IMR-90 (cell line): ENCODE measurements at regions not wholly inside any gene's neighbourhood (a gene's known extent, or its start where the extent isn't known, plus 50 kb on each side); places are given as distances from the start of the nearest gene placed in this dataset.
"Not testable (repeated sequence)": the region's sequence is repeated elsewhere in the genome, so short reads cannot be mapped to it uniquely, and the experiment has no call there.

Experiments
- ATAC-seq: fragments of 200-7000 bp; cut with Tn5 transposase; 2 replicates; pipeline ENCODE4 v1.9.1; 2020; ENCODE audit warnings: low read depth, mild to moderate bottlenecking, moderate library complexity
- BruUV-seq: library from RNA; stranded (reverse); fragments of 400-500 nt; replicated peaks from 2 replicates; lab custom pipeline; 2021; lab: Mats Ljungman, UMichigan
- CTCF ChIA-PET: fragments of 300-600 bp; formaldehyde crosslinking; extraction: SDS; loops from one replicate; lab custom pipeline; 2021; ENCODE audit warnings: antibody characterized with exemption; lab: Yijun Ruan, JAX
- POLR2A ChIA-PET: fragments of 300-600 bp; sonication (Branson Sonifier 250); formaldehyde crosslinking; loops from one replicate; lab custom pipeline; 2022; ENCODE audit warnings: antibody characterized with exemption; ENCODE audit not compliant: unreplicated experiment; lab: Charles Lee
- DNase-seq: peaks from one replicate; pipeline ENCODE4 v3.0.0; 2013
- H2AFZ ChIP-seq: replicated peaks from 2 replicates; pipeline ENCODE3; 2013; ENCODE audit warnings: low read length, mild to moderate bottlenecking; ENCODE audit not compliant: poor library complexity
- H2AK5ac ChIP-seq: 2 replicates; pipeline ENCODE4 v1.6.1; 2013; ENCODE audit warnings: low read depth, low read length, inconsistent platforms
- H2AK9ac ChIP-seq: replicated peaks from 2 replicates; pipeline ENCODE3; 2013; ENCODE audit warnings: mild to moderate bottlenecking, low read depth, low read length, moderate library complexity; ENCODE audit not compliant: poor library complexity
- H2BK120ac ChIP-seq: 2 replicates; pipeline ENCODE4 v1.6.1; 2013; ENCODE audit warnings: low read depth, low read length, inconsistent platforms
- H2BK15ac ChIP-seq: 3 replicates; pipeline ENCODE4 v1.6.1; 2013; ENCODE audit warnings: low read depth, low read length, inconsistent platforms
- H2BK20ac ChIP-seq: 2 replicates; pipeline ENCODE4 v1.6.1; 2013; ENCODE audit warnings: low read depth, mild to moderate bottlenecking, inconsistent platforms, low read length, moderate library complexity
- H2BK5ac ChIP-seq: 2 replicates; pipeline ENCODE4 v1.6.1; 2013; ENCODE audit warnings: mild to moderate bottlenecking, low read depth, low read length, inconsistent platforms; ENCODE audit not compliant: poor library complexity, severe bottlenecking
- H3K14ac ChIP-seq: replicated peaks from 2 replicates; pipeline ENCODE4 v1.6.1; 2013; ENCODE audit warnings: low read depth, low read length, inconsistent platforms
- H3K18ac ChIP-seq: 2 replicates; pipeline ENCODE4 v1.6.1; 2013; ENCODE audit warnings: low read depth, low read length, control low read depth
- H3K23ac ChIP-seq: 2 replicates; pipeline ENCODE4 v1.6.1; 2013; ENCODE audit warnings: low read depth, low read length, inconsistent platforms
- H3K27ac ChIP-seq: 2 replicates; pipeline ENCODE4 v1.5.1; 2013; ENCODE audit warnings: mild to moderate bottlenecking, control low read depth, low read length; ENCODE audit not compliant: insufficient read depth
- H3K27me3 ChIP-seq: 2 replicates; pipeline ENCODE4 v1.6.1; 2013; ENCODE audit warnings: low read length; ENCODE audit not compliant: control insufficient read depth, insufficient read depth
- H3K36me3 ChIP-seq: 2 replicates; pipeline ENCODE4 v1.6.1; 2013; ENCODE audit warnings: low read length, mixed read lengths; ENCODE audit not compliant: control insufficient read depth, insufficient read depth
- H3K4ac ChIP-seq: 2 replicates; pipeline ENCODE4 v1.6.1; 2013; ENCODE audit warnings: low read depth, low read length, inconsistent platforms
- H3K4me1 ChIP-seq: 2 replicates; pipeline ENCODE4 v1.6.1; 2013; ENCODE audit warnings: low read length, mixed read lengths; ENCODE audit not compliant: control insufficient read depth, insufficient read depth
- H3K4me2 ChIP-seq: 2 replicates; pipeline ENCODE4 v1.6.1; 2013; ENCODE audit warnings: low read depth, mild to moderate bottlenecking, control low read depth, low read length, moderate library complexity
- H3K4me3 ChIP-seq: 2 replicates; pipeline ENCODE4 v1.5.1; 2013; ENCODE audit warnings: low read depth, mild to moderate bottlenecking, control low read depth, low read length, moderate library complexity; ENCODE audit not compliant: insufficient read depth
- H3K56ac ChIP-seq: 2 replicates; pipeline ENCODE4 v1.6.1; 2013; ENCODE audit warnings: low read length, inconsistent platforms; ENCODE audit not compliant: insufficient read depth; ENCODE audit errors: extremely low read depth
- H3K79me1 ChIP-seq, 2 experiments: 2 replicates each; pipeline ENCODE4 v1.6.1; 2013; ENCODE audit warnings: low read length in 2 of 2, inconsistent platforms in 1 of 2, low read depth in 1 of 2
- H3K9ac ChIP-seq: 2 replicates; pipeline ENCODE4 v1.6.1; 2013; ENCODE audit warnings: low read depth, low read length, control low read depth
- H3K9me1 ChIP-seq: 2 replicates; pipeline ENCODE4 v1.6.1; 2013; ENCODE audit warnings: low read length, inconsistent platforms; ENCODE audit not compliant: insufficient read depth
- H3K9me3 ChIP-seq: 2 replicates; pipeline ENCODE4 v1.6.1; 2013; ENCODE audit warnings: low read length; ENCODE audit not compliant: control insufficient read depth, insufficient read depth
- H4K20me1 ChIP-seq: 2 replicates; pipeline ENCODE4 v1.6.1; 2013; ENCODE audit warnings: low read length, inconsistent platforms; ENCODE audit not compliant: insufficient read depth
- H4K5ac ChIP-seq: 2 replicates; pipeline ENCODE4 v1.6.1; 2013; ENCODE audit warnings: mild to moderate bottlenecking, low read depth, low read length, control low read depth
- H4K8ac ChIP-seq, 2 experiments: 2 replicates each; pipeline ENCODE4 v1.6.1; 2013; ENCODE audit warnings: low read depth in 2 of 2, low read length in 2 of 2, control low read depth in 1 of 2, inconsistent platforms in 1 of 2
- H4K91ac ChIP-seq: 2 replicates; pipeline ENCODE4 v1.6.1; 2013; ENCODE audit warnings: low read depth, low read length, inconsistent platforms; ENCODE audit not compliant: insufficient read depth
- WGBS, 2 experiments: methylation state at CpG; one replicate each; pipeline versions ENCODE4 v1.1.5 to v1.1.7; 2013; ENCODE audit warnings: missing lambda C conversion rate in 2 of 2; ENCODE audit not compliant: insufficient read length in 1 of 2; ENCODE audit errors: extremely low coverage in 2 of 2; 5-methylcytosine and 5-hydroxymethylcytosine counted together
- dilution Hi-C: fragments of 300-500 bp; cut with HindIII; formaldehyde crosslinking; loops from one replicate; pipeline ENCODE4 v1.14.3; 2018; ENCODE audit warnings: low sequenced_read_pairs; ENCODE audit not compliant: unreplicated experiment
- in situ Hi-C: fragments of 300-500 bp; cut with MboI; formaldehyde crosslinking; loops from 3 replicates; pipeline ENCODE4 v1.14.3; 2019; ENCODE audit warnings: low sequenced_read_pairs, inconsistent platforms, mixed read lengths
- intact Hi-C: fragments of 100-400 bp; cut with micrococcal nuclease; formaldehyde crosslinking; loops from 2 replicates; pipeline ENCODE4 v1.10.0; 2022

DNA sequence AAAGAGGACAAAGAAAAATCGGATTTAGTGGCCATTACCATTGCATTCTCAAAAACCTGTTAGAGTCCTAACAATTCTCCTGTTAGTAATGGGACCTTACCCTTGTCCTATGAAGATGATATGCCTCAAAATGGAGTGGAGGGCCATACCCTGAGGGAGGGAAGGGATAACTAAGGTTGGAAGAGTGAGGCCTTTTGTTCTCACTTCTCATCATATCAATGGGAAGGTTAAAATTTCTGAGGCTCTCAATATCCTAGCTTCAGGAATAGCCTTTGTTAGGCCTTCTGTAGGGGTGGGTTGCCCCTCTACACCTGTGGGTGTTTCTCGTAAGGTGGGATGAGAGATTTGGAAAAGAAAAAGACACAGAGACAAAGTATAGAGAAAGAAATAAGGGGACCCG lies 109.4 kb upstream of the SGIP1 start:
- H2AFZ ChIP-seq, BruUV-seq, H3K79me1 ChIP-seq, H2BK120ac ChIP-seq, H2BK15ac ChIP-seq, H4K20me1 ChIP-seq, dilution Hi-C loops, H4K5ac ChIP-seq, H3K23ac ChIP-seq, H3K4ac ChIP-seq, H3K27me3 ChIP-seq, H3K56ac ChIP-seq, H3K4me2 ChIP-seq, H2AK9ac ChIP-seq, H3K27ac ChIP-seq, H2AK5ac ChIP-seq, H3K4me1 ChIP-seq, intact Hi-C loops, H2BK20ac ChIP-seq, H3K9me1 ChIP-seq, H2BK5ac ChIP-seq, CTCF ChIA-PET, ATAC-seq, H3K9me3 ChIP-seq, H4K8ac ChIP-seq, DNase-seq, H3K4me3 ChIP-seq, in situ Hi-C loops, H3K18ac ChIP-seq, H3K36me3 ChIP-seq, H4K91ac ChIP-seq, H3K14ac ChIP-seq, POLR2A ChIA-PET, H3K9ac ChIP-seq: not testable (repeated sequence)
- no CpG with 5 or more reads among the region's 3 CpGs for WGBS, 2 experiments
